ENCODE measurements at regions not wholly inside any gene's neighbourhood (a gene's known extent, or its start where the extent isn't known, plus 50 kb on each side); places are given as distances from the start of the nearest gene placed in this dataset.

DNA sequence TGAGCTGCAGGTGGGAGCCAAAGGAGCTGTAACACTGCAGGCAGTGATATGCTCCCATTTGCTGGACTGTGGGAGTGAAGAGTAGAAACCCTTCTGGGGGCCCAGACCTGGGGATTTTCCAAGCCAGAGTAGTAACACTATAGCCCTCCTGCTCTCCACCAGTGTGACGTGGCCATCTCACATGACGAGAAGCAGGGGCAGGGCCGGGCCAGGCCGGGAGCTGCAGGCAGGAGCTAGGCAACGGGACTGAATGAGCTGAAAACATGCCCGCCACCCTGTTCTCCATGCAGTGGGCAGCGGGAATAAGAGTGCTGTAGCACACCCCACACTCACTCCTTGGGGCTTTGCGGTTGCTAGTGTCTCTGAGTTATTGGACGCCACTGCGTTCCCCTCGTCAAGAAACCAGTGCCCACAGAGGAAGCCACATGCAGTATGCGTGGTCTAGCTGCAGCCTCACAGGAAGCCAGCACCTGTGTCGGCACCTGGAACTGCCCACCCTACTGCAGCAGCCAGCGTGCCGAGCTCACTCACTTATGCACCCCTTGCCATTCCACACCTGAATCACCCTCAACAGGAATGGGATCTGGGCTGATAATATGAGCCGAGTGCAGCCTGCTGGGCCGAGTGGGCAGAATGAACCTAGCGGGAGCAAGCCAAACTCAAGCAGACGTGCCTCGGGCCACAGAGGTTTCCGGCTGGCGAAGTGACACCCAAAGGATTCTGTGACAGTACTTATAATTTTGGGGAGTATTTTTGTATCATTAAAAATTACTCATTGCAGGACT, 1389.6 kb downstream of the KCNT2 start:
- Histone ChIP-seq H3K4me2 (ENCODE audit: insufficient read depth, low read length) (no peak overlapping the region), H2AFZ (ENCODE audit: low read depth, low read length) (no peak overlapping the region), H3K9ac (replicated peaks; ENCODE audit: extremely low read depth, insufficient read depth, low read length) (no peak overlapping the region), H3K4me1 (ENCODE audit: control insufficient read depth, extremely low read depth, insufficient read depth, low read length) (no peaks in the 10 kb centered on the region), H3K9me3 (replicated peaks; ENCODE audit: control insufficient read depth, insufficient read depth, low read length) (peaks cover 2% of the 10 kb centered on the region), H3K9me1 (replicated peaks; ENCODE audit: control insufficient read depth, extremely low read depth, insufficient read depth, low read length) (no peaks in the 10 kb centered on the region), H3K27me3 (ENCODE audit: control insufficient read depth in 2 of 2, insufficient read depth in 2 of 2, low read length in 2 of 2) (no peaks in the 10 kb centered on the region), H4K20me1 (replicated peaks; ENCODE audit: control insufficient read depth, extremely low read depth, insufficient read depth, low read length) (no peaks in the 10 kb centered on the region), H3K36me3 (ENCODE audit: control insufficient read depth in 2 of 2, extremely low read depth in 1 of 2, insufficient read depth in 2 of 2, low read length in 2 of 2) (no peaks in the 10 kb centered on the region), H3K27ac (ENCODE audit: insufficient read depth, low read depth, low read length) (no peak overlapping the region), H3K79me2 (ENCODE audit: control insufficient read depth, insufficient read depth, low read length) (no peaks in the 10 kb centered on the region), H3K4me3 (replicated peaks in 1 of 3; ENCODE audit: insufficient read depth in 1 of 3, low read depth in 1 of 3, low read length in 3 of 3) (no peak overlapping the region)
- intact Hi-C loops (cut with micrococcal nuclease): no loop called here
- no peak for FAIRE-seq
- no TSS peak for BruUV-seq (replicated peaks)
- no peak for DNase-seq (ENCODE audit: low read depth, low spot score)
- ChIA-PET POLR2A (no interaction called here), CTCF (no interaction called here)
- TF ChIP-seq GATA2 (IDR thresholded peaks at IDR 0.05; ENCODE audit: insufficient read depth, insufficient read length, low read depth, low read length): no peak
- dilution Hi-C loops (cut with MboI; ENCODE audit: extremely low pct_ligation_motif_present, low sequenced_read_pairs): no loop called here

DNA sequence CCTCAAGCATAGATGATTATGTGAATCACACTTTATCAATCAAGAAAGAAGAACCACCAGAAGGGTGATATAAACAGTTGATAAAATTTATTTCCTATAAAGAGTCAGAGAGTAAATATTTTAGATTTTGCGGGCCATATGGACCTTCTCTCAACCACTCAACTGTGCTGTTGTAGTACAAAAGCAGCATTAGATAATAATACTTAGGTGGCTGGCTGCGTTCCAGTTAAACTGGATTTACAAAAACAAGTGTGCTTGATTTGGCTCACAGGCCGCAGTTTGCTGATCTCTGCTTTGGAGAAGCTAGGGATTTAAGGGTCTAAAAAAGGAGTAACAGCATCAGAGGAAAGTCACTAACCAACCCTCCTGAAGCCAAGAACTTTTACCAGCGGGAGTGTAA, 1406.0 kb downstream of the KCNT2 start:
- Histone ChIP-seq H3K4me1 (ENCODE audit: control insufficient read depth, extremely low read depth, insufficient read depth, low read length) (no peaks in the 10 kb centered on the region), H3K9me3 (replicated peaks; ENCODE audit: control insufficient read depth, insufficient read depth, low read length) (peaks cover 2% of the 10 kb centered on the region), H3K4me3 (replicated peaks in 1 of 3; ENCODE audit: insufficient read depth in 1 of 3, low read depth in 1 of 3, low read length in 3 of 3) (no peak overlapping the region), H3K27ac (ENCODE audit: insufficient read depth, low read depth, low read length) (no peak overlapping the region), H2AFZ (ENCODE audit: low read depth, low read length) (no peak overlapping the region), H3K79me2 (ENCODE audit: control insufficient read depth, insufficient read depth, low read length) (no peaks in the 10 kb centered on the region), H3K4me2 (ENCODE audit: insufficient read depth, low read length) (no peak overlapping the region), H3K9ac (replicated peaks; ENCODE audit: extremely low read depth, insufficient read depth, low read length) (no peak overlapping the region), H3K36me3 (ENCODE audit: control insufficient read depth in 2 of 2, extremely low read depth in 1 of 2, insufficient read depth in 2 of 2, low read length in 2 of 2) (no peaks in the 10 kb centered on the region), H3K27me3 (ENCODE audit: control insufficient read depth in 2 of 2, insufficient read depth in 2 of 2, low read length in 2 of 2) (no peaks in the 10 kb centered on the region), H4K20me1 (replicated peaks; ENCODE audit: control insufficient read depth, extremely low read depth, insufficient read depth, low read length) (no peaks in the 10 kb centered on the region), H3K9me1 (replicated peaks; ENCODE audit: control insufficient read depth, extremely low read depth, insufficient read depth, low read length) (no peaks in the 10 kb centered on the region)
- dilution Hi-C loops (cut with MboI; ENCODE audit: extremely low pct_ligation_motif_present, low sequenced_read_pairs): no loop called here
- BruUV-seq (replicated peaks): no TSS peak
- POLR2A ChIA-PET: no interaction called here
- TF ChIP-seq EZH2 (IDR thresholded peaks at IDR 0.05; ENCODE audit: borderline replicate concordance, low read depth, low read length, severe bottlenecking) (no peak), FOS (IDR thresholded peaks at IDR 0.05; ENCODE audit: borderline replicate concordance, insufficient read depth, low read length) (no peak), GATA2 (IDR thresholded peaks at IDR 0.05; ENCODE audit: insufficient read depth, insufficient read length, low read depth, low read length) (no peak), POLR2AphosphoS5 (IDR thresholded peaks at IDR 0.05; ENCODE audit: insufficient read depth, low read depth, low read length) (no peak)
- CTCF ChIA-PET: no interaction called here
- DNase-seq (ENCODE audit: low read depth, low spot score) (no peak), FAIRE-seq (no peak)
- intact Hi-C loops (cut with micrococcal nuclease): no loop called here
